ENCODE measurements at regions not wholly inside any gene's neighbourhood (a gene's known extent, or its start where the extent isn't known, plus 50 kb on each side); places are given as distances from the start of the nearest gene placed in this dataset.

- TF ChIP-seq SIN3A (IDR thresholded peaks at IDR 0.05; ENCODE audit: borderline replicate concordance, insufficient read depth, low read length) (no peak), POLR2AphosphoS5 (IDR thresholded peaks at IDR 0.05; ENCODE audit: low read depth, low read length) (no peak), TAF1 (IDR thresholded peaks at IDR 0.05; ENCODE audit: borderline replicate concordance, insufficient read depth, low read length) (no peak), FOXP2 (optimal IDR thresholded peaks at IDR 0.05; ENCODE audit: borderline replicate concordance, extremely low read depth, extremely low read length, insufficient read depth) (no peak), REST (IDR thresholded peaks at IDR 0.05; ENCODE audit: insufficient read depth in 1 of 2, low read depth in 2 of 2, low read length in 2 of 2) (no peak)
Measured at GRCh38 chr14:95437715-95438114, 78.7 kb downstream of the SYNE3 start.

- TF ChIP-seq FOXP2 (optimal IDR thresholded peaks at IDR 0.05; ENCODE audit: borderline replicate concordance, extremely low read depth, extremely low read length, insufficient read depth) (no peak), SIN3A (IDR thresholded peaks at IDR 0.05; ENCODE audit: borderline replicate concordance, insufficient read depth, low read length) (no peak), REST (IDR thresholded peaks at IDR 0.05; ENCODE audit: insufficient read depth in 1 of 2, low read depth in 2 of 2, low read length in 2 of 2) (no peak), POLR2AphosphoS5 (IDR thresholded peaks at IDR 0.05; ENCODE audit: low read depth, low read length) (no peak), TAF1 (IDR thresholded peaks at IDR 0.05; ENCODE audit: borderline replicate concordance, insufficient read depth, low read length) (no peak)
Measured at GRCh38 chr14:95436354-95436753, 80.1 kb downstream of the SYNE3 start.

GRCh38 chr14:95434121-95434520, 82.3 kb downstream of the SYNE3 start:
- no peak for TF ChIP-seq POLR2AphosphoS5 (IDR thresholded peaks at IDR 0.05; ENCODE audit: low read depth, low read length)
- TF ChIP-seq REST (IDR thresholded peaks at IDR 0.05; ENCODE audit: insufficient read depth in 1 of 2, low read depth in 2 of 2, low read length in 2 of 2): no peak
- no peak for TF ChIP-seq FOXP2 (optimal IDR thresholded peaks at IDR 0.05; ENCODE audit: borderline replicate concordance, extremely low read depth, extremely low read length, insufficient read depth)
- no peak for TF ChIP-seq TAF1 (IDR thresholded peaks at IDR 0.05; ENCODE audit: borderline replicate concordance, insufficient read depth, low read length)
- TF ChIP-seq SIN3A (IDR thresholded peaks at IDR 0.05; ENCODE audit: borderline replicate concordance, insufficient read depth, low read length): no peak

GRCh38 chr14:95433094-95433478, 83.4 kb downstream of the SYNE3 start:
- TF ChIP-seq POLR2AphosphoS5 (IDR thresholded peaks at IDR 0.05; ENCODE audit: low read depth, low read length): no peak
- TF ChIP-seq TAF1 (IDR thresholded peaks at IDR 0.05; ENCODE audit: borderline replicate concordance, insufficient read depth, low read length): no peak
- TF ChIP-seq REST (IDR thresholded peaks at IDR 0.05; ENCODE audit: insufficient read depth in 1 of 2, low read depth in 2 of 2, low read length in 2 of 2): no peak
- TF ChIP-seq SIN3A (IDR thresholded peaks at IDR 0.05; ENCODE audit: borderline replicate concordance, insufficient read depth, low read length): no peak
- TF ChIP-seq FOXP2 (optimal IDR thresholded peaks at IDR 0.05; ENCODE audit: borderline replicate concordance, extremely low read depth, extremely low read length, insufficient read depth): no peak
